Right renal pelvis (tissue), 4 donors: ENCODE measurements at regions not wholly inside any gene's neighbourhood (a gene's known extent, or its start where the extent isn't known, plus 50 kb on each side); places are given as distances from the start of the nearest gene placed in this dataset.
"Not testable (repeated sequence)": the region's sequence is repeated elsewhere in the genome, so short reads cannot be mapped to it uniquely, and the experiment has no call there.

Experiments
- DNase-seq, 4 donors: peaks; one replicate each; pipeline ENCODE4 v3.0.0-alpha.2; 2013; ENCODE audit warnings: low read depth in 4 of 4, low spot score in 3 of 4, missing footprints in 1 of 4

DNA sequence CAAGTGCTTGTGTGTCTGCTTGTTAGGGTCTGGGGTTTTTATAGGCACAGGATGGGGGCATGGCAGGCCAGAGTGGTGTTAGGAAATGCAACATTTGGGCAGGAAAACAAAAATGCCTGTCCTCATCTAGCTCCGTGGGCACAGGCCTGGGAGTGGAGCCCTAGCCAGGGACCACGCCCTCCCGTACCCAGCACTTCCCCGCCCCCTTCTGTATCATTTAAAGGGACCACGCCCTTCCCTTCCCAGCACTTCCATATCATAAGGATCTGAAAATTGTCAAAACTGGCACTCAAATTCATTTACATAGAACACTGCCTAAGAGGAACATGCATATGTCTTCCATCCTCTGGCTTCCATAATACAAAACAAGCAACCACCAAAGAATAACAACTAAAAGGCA lies 185.8 kb downstream of the B3GLCT start:
- DNase-seq, result no peak

DNA sequence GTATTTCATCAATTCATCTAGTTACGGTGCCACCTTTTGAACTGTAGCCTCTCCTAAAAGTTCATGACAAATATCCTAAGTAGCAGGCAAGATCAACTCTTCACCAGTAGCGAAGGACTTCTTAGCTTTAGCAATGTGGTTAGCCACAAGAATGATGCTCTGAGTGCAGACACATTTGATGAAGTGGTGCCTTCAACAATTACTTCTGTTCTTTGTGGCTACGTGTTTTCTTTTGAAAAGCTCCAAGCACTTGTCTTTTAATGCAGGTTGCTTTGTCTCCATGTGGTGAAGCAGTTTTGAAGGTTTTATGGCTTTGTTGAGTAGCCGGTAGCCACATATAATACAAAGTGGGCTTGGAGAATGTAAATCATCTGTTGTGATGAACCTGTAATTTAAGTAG lies 194.7 kb downstream of the B3GLCT start:
- no peak for DNase-seq

DNA sequence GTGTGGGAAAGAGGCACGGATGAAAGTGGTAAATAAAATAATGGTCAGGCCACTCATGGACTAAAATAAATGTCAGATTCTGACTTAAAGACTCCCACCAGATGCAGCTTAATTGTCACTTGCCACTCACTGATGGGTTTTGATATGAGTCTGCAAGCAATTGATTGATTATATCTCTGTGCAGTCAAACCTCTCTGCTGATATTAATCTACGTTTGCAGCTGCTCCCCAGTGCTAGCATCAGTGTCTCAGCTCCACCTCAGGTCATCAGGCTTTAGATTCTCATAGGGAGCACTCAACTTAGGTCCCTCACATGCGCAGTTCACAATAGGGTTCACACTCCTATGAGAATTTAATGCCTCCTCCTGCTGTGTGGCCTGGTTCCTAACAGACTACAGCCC lies 195.3 kb downstream of the B3GLCT start:
- no peak for DNase-seq

DNA sequence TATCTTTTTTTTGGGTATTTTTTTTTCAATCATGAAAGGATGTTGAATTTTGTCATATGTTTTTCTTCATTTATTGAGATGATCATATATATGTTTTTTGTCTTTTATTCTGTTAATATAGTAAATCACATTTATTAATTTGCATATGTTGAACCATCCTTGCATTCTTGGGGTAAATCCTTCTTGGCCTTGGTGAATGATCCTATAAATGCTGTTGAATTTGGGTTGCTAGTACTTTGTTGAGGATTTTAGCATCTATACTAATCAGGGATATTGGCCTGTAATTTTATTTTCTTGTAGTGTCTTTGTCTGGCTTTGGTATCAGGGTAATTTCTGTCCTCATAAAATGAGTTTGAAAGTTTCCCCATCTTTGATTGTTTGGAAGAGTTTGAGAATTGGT lies 199.9 kb downstream of the B3GLCT start:
- no peak for DNase-seq

DNA sequence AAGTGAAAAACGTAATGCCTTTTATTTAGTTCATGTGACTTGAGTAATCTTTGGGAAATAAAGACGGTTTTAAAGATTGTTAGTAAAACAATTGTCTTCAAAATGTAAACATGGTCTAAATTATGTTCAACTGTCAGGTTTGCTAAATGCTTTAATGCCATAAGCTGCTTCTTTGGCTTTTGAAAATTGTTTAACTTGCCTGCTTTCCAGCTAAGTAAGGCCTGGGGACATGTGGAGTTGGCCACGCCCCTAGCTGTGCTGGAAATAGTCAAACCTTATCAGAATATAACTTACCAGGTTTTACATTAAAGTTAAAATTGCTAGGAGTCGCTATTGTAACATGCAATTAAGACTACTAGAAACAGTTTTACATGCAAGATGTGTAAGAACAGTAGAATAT lies 203.9 kb downstream of the B3GLCT start:
- not testable (repeated sequence) for DNase-seq

DNA sequence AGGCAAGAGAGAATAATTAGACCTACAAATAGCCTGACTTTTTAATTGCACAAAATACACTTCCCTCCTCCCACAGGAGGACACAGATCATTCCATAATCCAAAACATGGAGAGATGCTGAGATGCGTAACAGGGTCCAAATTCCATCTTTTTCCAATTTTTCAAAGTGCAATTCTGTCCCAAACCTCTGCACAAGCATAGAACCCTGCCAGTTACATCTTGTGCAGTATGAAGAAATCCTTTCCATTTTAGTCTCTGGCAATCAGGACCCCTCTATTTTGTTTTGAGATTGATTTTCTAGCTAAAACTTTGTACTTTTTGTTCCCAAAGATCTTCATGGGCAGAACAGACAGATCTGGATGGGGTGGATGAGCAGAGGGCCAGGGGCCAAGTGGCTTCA lies 209.2 kb downstream of the B3GLCT start:
- no peak for DNase-seq

DNA sequence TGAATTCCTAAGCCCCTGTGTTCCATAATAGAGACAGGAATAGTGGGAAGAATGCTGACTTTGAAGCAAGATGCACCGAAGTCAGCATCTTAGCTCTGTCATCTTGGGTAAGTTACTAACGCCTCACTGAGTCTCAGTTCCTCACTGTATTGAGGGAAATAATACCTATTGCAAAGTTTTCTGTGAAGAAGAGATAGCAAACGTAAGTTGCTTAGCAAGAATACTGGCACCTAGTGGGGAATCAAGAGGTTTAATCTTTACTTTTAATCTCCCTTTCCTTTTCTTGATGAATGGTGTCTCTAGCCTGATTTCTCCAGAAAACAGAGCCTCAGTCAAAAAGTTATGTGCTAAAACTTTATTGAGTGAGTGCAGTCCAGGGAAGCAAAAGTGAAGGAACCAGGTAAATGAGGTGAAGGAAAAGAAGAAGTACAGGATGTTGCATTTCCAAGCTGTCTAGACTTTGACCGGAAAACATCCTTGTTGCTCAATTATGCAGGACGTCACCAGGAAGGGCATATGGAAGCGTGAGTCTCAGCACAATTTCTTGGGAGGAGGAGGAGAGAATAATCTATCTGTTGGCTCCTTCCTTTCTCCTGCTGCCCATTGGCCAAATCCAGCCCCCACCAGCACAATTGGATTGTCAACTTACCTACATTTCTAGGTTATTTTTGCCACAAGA lies 210.0 kb downstream of the B3GLCT start:
- DNase-seq, result no peak

DNA sequence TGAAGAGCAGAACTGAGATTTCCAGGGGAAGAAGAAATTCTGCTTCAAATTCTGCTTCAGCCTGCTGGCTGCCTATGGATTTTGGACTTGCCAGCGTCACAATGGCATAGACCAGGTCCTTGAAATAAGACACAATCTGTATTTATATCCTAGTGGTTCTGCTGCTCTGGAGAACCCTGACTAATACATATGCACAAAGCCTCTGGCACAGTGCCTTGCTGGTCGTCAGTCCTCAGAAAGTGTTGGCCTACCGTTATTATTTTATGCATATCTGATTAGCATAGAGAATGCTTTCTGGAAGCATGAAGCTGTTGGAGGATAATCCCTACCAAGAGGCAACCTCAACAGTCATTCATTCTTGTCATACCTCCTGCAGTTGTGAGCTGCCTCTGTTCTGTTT lies 213.7 kb downstream of the B3GLCT start:
- no peak for DNase-seq

DNA sequence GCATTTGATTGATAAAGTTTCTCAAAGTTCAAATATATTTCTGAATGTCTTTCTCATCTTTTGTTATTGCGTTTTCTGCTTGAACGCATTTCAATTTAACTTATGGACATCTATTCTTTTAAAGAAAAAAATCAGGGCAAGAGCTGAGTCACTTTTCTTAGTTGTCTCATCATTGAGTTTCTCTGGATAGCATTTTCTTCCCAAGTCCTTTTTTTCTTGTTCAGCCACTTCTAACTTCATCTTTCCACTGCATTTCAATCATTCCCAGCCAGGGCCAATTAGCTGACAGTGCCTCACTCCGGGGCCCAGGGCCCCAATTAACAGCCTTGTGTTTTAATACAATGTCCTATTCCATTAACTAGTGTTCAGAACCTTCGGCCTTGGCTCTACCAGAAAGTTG lies 216.3 kb downstream of the B3GLCT start:
- DNase-seq, result no peak

DNA sequence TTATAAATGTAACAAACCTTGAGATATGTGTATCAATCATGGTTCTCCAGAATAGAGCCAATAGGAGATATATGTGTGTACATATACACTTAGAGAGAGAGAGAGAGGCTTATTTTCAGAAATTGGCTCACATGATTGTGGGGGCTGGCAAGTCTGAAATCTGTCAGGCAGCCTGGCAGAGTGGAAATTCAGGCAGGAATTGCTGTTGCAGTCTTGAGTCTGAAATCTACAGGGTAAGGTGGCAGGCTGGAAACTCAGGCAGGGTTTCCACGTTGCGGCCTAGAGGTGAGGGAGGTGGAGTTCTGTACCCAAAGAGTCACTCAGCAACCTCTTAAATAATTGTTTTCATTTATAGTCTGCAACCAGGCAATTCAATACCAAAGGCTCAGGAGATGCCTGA lies 218.4 kb downstream of the B3GLCT start:
- DNase-seq, result no peak

DNA sequence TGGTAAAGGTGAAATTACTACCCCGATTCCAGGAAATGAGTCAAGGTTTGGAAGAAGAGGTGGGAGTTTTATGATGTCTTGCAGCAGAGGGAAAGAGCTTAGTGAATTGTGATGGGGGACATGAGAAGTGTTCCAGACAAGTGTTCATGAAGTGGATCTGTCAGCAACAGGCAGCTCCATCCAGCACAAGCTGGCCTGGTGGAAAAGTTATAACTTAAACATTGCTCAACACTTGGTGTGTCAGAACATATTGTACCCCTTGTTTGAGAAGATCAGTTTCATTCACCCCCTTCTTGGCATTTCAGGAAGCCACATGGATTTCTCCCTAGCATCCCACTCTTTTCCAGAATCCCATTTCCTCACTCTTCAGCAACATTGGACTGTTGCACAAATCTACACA lies 222.0 kb downstream of the B3GLCT start:
- no peak for DNase-seq

DNA sequence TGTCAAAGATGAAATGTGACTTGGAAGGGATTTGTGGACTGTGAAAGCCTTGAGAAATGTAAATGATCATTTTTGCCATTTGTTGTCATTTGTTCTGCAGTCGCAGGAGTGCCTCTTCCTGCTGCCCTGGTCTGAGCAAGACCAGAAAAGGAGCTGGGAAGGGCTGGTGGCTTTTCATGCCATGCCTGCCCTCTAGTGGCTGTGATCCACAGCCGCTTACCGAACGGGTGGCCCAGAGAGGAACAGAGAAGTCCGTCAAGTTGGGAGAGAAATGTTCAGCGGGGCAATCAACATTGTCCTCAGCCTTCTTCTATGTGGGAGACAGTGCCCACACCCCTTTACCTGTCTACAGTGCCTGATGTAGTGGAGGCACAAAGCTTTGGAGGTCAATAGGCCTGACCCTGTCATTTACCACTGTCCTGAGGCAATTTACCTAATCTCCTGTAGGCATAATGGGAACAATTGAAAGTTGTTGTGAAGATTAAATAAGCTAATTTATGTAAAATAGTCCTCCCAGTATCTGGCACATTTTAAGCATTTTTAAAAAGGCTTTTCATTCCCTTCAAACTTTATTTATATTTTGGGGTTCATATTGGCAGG lies 224.5 kb downstream of the B3GLCT start:
- DNase-seq, result peak in 3 of 4 donors; percentile 46 to 60 (median 58)

DNA sequence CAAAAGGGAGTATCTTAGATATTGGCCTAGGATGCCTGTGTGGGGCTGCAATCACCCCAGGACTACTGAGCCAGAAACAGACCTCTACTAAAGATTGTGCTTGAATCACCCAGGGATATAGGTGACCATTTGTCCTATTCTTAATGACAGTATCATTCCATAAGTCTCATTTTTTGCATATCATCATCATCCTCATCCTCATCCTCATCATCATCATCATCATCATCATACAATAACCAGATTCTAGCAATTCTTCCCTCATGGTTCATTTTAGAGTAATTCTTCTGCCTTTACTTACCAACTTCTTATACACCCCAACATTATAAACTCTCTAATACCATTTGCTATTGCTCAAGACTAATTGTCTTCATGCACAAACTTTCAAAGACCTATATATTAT lies 226.6 kb downstream of the B3GLCT start:
- DNase-seq, result no peak

DNA sequence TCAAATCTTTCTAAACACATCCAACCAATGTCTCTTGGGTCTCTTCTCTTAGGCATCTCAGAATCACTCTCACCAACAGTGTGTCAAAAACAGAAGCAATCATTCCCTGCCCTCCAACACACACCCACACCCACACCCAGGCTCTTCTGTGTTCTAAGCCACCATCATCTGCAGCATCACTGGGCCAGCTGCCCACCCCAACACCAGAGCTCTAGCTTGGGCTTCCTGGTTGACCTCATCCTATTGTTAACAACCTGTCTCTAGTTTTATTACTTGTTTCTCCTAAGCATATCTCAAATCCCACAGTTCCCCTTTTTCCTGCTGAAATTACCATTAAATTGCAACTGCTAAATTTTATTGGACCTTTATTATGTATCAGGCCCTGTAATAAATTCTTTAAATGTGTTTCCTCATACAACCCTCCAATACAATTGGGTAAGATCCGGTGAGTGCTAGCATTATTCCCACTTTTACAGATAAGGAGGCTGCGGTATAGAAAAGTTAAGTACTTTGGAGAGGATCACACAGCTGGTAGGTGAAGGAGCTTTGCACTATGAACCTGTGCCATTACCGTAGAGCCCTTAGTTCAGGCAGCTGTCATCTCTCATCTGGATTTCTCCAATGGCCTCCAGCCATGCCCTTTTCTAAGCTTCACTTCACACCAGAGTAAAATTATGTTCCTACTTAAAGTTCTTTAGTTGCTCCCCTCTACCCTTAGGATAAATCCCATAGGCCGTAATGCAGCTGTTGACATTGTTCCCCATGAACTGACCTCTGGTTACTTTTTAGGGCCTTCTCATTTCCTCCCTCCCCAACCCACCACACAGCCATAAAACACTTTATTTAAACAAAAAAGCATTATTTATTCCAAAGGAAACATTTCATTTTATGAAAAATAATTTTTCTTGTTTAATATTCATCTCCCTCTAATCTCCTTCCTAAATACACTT lies 227.7 kb downstream of the B3GLCT start:
- peak in 1 of 4 donors; percentile 44 for DNase-seq

DNA sequence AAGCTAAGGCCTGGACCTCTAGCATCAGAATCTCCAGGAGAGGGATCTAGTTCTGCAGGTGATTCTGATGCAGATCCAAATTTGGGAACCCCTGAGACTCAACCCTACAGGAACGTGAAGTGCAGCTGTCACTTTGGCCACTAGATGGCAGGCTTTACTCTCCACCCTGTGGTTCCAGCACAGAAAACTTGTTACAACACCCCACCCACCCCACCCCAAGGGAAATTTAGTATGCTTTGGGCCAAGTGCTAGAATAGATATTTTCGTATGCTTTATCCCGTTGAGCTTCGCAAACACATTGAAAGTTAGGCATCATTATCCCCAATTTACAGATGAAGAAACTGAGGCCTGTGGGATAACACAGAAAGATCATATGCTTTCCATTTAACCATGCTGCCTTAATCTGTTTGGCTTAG lies 232.0 kb downstream of the B3GLCT start:
- DNase-seq, result no peak

DNA sequence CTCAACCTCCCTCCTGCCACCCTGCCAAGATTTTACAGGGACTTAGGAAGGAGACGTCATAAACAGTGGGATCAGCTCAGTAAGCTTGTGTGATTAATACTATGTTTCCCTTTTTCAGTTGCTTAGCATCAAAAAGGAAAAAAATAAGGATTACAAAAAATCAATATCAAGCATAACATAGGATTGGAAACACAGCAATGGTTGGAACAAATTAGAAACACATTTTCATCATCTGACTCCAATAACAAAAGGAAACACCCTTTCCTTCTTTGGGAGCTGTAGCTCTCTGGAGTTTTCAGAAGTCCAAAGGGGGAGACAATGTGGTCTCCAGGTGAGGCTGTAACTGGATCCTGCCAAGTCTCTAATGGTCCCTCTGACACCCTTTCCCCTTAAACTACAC lies 233.4 kb downstream of the B3GLCT start:
- DNase-seq, result no peak

DNA sequence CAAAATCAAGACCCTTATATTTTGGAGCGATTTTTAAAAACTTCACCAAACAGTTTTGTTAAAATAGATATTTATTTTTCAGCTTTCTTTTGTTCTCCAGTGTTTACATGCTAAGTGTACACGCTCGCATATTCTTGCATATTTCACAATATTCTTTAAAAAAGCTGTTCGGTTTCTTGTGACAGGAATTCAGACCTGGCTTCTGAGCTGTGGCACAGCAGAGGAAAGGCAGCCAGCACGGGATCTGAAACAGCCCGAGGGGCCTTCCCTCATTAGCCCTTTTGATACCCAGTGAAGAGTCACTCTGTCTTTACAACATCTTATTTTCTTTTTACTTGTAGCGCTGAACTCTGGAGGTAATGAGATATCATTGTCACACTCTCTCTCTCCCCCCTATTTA lies 234.0 kb downstream of the B3GLCT start:
- DNase-seq, result no peak

DNA sequence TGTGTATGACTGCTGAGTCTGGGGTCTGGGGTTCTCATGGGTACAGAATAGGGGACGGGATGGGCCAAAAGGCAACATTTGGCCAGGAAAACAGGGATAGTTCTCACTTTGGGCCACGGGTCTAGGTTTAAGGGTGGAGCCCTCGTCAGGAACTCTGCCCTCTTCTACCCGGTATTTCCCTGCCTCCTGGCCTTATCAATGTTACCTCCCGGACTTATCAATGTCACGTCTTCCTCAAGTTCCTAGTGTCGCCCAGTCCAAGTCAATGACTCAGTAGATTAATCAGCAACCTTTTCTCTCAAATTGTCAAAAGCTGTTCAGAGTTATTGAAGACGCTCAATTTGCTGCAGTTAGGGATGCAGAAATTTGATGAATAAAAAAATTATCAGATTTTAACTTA lies 234.8 kb downstream of the B3GLCT start:
- no peak for DNase-seq

DNA sequence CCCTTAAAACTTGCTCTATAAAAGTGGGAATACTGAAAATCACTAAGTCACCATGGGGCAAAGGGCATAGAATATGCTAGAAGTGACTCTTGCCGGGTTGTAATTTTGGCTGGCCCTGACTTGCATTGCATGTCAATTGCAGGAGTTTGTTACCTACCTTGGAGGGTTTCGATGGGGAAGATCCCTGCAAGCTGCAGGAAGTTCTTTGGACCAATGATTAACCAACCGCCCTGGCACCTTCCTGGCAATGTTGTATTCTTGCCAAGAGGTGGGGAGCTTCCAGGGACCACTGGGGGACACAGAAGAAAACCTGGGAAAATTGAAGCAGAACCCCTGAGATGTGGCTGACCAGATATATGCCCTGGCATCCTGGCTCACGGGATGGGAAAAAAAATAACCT lies 235.8 kb downstream of the B3GLCT start:
- DNase-seq, result no peak

DNA sequence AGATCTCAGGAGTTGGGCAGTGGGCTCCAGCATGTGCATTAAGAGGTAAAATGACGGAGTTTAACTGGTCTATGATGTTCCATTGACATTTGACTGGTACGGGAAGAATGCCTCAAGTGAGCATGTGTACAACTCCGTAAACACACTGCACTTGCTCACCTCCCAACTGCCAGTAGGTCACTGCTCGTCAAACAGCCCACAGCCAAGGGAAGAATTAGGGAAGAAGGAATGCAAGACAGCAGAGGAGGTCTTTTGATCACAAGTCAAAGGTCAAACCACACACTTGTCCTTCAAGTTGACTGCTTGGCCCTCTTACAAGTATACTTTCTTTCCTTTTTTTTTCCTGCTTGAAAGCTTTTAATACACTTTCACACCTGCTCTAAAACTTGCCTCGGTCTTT lies 236.7 kb downstream of the B3GLCT start:
- DNase-seq, result no peak

DNA sequence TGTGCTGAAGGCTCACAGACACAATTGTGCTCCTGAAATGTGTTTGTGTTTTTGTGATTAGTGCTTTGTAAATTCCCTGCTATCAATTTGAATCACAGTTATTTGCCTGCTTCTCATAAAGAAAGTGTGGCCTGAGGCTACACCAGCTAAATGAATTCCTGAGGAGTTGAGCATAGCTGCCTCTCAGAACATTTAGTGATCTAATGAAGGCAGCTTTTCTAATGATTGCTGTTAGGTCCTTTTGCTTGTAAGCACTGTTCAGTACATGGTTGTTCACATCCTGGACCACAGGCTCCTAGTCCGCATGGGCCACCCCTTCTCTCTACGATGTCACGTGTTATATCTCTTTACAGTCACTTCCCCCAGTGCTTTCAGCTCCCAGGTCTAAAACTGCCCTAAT lies 238.2 kb downstream of the B3GLCT start:
- DNase-seq, result no peak

DNA sequence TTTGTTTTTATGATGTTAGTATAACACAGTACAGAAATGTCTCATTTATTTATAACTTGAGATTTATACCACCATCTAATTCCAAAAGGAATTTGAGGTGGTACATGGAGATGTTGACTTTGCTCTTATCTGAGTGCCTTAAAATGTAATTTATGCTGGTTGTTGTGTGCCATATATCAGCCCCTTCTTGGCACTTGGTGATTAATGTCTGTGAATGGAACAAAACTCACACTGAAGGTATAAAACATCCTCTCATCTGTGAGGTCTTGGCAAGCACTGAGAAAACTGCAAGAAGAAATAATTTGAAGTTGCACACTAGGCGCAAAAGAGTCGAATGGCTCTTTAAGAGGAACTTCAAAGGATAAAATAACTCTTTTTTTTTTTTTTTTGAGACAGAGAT lies 240.4 kb downstream of the B3GLCT start:
- DNase-seq, result peak in 1 of 4 donors; percentile 47
